ENCODE measurements at regions not wholly inside any gene's neighbourhood (a gene's known extent, or its start where the extent isn't known, plus 50 kb on each side); places are given as distances from the start of the nearest gene placed in this dataset.

DNA sequence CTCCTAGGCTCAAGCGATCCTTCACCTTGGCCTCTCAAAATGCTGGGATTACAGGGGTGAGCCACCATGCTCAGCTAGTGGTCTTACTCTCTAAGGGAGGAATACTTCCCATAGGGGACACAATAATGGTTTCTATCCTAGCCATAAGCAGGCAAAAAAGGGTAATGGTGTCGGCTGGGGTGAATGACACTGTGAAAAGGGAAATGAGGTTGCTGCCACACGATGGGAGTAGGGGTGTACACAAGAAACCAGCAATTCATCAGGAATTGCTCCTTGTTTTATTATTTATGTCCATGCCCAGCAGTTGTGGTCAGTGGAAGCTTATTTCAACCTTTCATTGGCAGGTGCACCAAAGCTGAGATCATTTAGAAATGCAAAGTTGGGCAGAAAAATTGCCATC lies 70.3 kb upstream of the ZFR start:
- POLR2A ChIA-PET (ENCODE audit: partially characterized antibody): no interaction called here
- H4K91ac ChIP-seq (replicated peaks; ENCODE audit: insufficient read length, low read length): no peak overlapping the region
- FAIRE-seq (no peak), DNase-seq (ENCODE audit: low read depth in 1 of 2, low spot score in 2 of 2) (no peak)
- no peak overlapping the region for H4K8ac ChIP-seq (ENCODE audit: extremely low read depth, insufficient read depth, low read length)
- no peak overlapping the region for H3K4ac ChIP-seq (replicated peaks; ENCODE audit: insufficient read length, low read depth, low read length)
- H2BK20ac ChIP-seq (ENCODE audit: low read length): no peak overlapping the region
- no peak overlapping the region for H3K56ac ChIP-seq (replicated peaks; ENCODE audit: insufficient read length, low read depth, low read length)
- H2BK120ac ChIP-seq (replicated peaks; ENCODE audit: low read depth, low read length): no peak overlapping the region
- H3K23me2 ChIP-seq (ENCODE audit: low read depth, low read length): no peaks in the 10 kb centered on the region
- no peak overlapping the region for H2AK5ac ChIP-seq (ENCODE audit: low read depth, low read length)
- H3K27ac ChIP-seq (ENCODE audit: low read depth, low read length): no peak overlapping the region
- no peak overlapping the region for H3K4me3 ChIP-seq (ENCODE audit: extremely low read depth in 1 of 4, insufficient read depth in 2 of 4, low read depth in 3 of 4, low read length in 4 of 4)
- H4K20me1 ChIP-seq (replicated peaks in 1 of 2; ENCODE audit: control insufficient read depth in 1 of 2, insufficient read depth in 2 of 2, low read length in 2 of 2): no peaks in the 10 kb centered on the region
- no peaks in the 10 kb centered on the region for H3K79me1 ChIP-seq (ENCODE audit: low read depth, low read length)
- no peak overlapping the region for H3K18ac ChIP-seq (ENCODE audit: extremely low read depth, low read length)
- no peak overlapping the region for H2BK5ac ChIP-seq (ENCODE audit: low read depth, low read length)
- H3K9ac ChIP-seq (replicated peaks in 1 of 4; ENCODE audit: extremely low read depth in 1 of 4, low read depth in 3 of 4, low read length in 3 of 4): no peak overlapping the region
- no peak overlapping the region for H3K4me2 ChIP-seq (ENCODE audit: insufficient read depth in 1 of 2, low read depth in 2 of 2, low read length in 2 of 2)
- H3K27me3 ChIP-seq (replicated peaks in 1 of 4; ENCODE audit: control insufficient read depth in 3 of 4, extremely low read depth in 1 of 4, insufficient read depth in 3 of 4, low read length in 3 of 4): no peaks in the 10 kb centered on the region
- no peaks in the 10 kb centered on the region for H3K79me2 ChIP-seq (ENCODE audit: control insufficient read depth in 1 of 2, insufficient read depth in 2 of 2, low read length in 2 of 2)
- H3K9me3 ChIP-seq (ENCODE audit: insufficient read depth in 2 of 2, low read depth in 1 of 2, low read length in 1 of 2): no peaks in the 10 kb centered on the region
- H4K5ac ChIP-seq (ENCODE audit: insufficient read length, low read depth, low read length): no peak overlapping the region
- H3K14ac ChIP-seq (ENCODE audit: insufficient read length): no peak overlapping the region
- no peak overlapping the region for H2BK15ac ChIP-seq (ENCODE audit: low read length)
- no peaks in the 10 kb centered on the region for H3K36me3 ChIP-seq (ENCODE audit: control insufficient read depth in 2 of 4, insufficient read depth in 4 of 4, low read length in 3 of 4)
- H2AFZ ChIP-seq (ENCODE audit: low read length): no peak overlapping the region
- no peak overlapping the region for H2BK12ac ChIP-seq (ENCODE audit: low read depth, low read length)
- H3K4me1 ChIP-seq (replicated peaks in 1 of 4; ENCODE audit: control insufficient read depth in 3 of 4, insufficient read depth in 4 of 4, low read length in 3 of 4): no peaks in the 10 kb centered on the region
- no peak overlapping the region for H3K23ac ChIP-seq (ENCODE audit: insufficient read length)
- WGBS, 2 experiments (ENCODE audit: extremely low coverage in 1 of 2, insufficient coverage in 1 of 2, insufficient read length in 1 of 2, insufficient replicate concordance in 2 of 2, low coverage in 1 of 2, low lambda C conversion rate in 2 of 2, missing lambda C conversion rate in 1 of 2): 63% methylated on average over 3 of the region's 3 CpGs; no CpG with 5 or more reads in 1 of the 2 experiments
- CTCF ChIA-PET (ENCODE audit: partially characterized antibody): interaction anchor here (0.6 to 5.0 kb wide), 5 partner anchors 9 to 921 kb away, joined by 3 to 22 read pairs (median 5); no protein-coding TSS in a partner anchor
- no peak for TF ChIP-seq JUN (IDR thresholded peaks at IDR 0.05; ENCODE audit: low read depth, low read length)
- TF ChIP-seq ZNF274 (IDR thresholded peaks at IDR 0.05; ENCODE audit: borderline replicate concordance, extremely low read depth, low read length): no peak
- no peak for TF ChIP-seq SIRT6 (IDR thresholded peaks at IDR 0.05; ENCODE audit: low read length)
- no peak for TF ChIP-seq ASH2L (IDR thresholded peaks at IDR 0.05; ENCODE audit: low read length)
- TF ChIP-seq, protein P1, sequence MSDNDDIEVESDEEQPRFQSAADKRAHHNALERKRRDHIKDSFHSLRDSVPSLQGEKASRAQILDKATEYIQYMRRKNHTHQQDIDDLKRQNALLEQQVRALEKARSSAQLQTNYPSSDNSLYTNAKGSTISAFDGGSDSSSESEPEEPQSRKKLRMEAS (IDR thresholded peaks at IDR 0.05): no peak
- TF ChIP-seq PHF8 (conservative IDR thresholded peaks at IDR 0.05; ENCODE audit: low read depth, low read length): no peak
- TF ChIP-seq KDM4A (IDR thresholded peaks at IDR 0.05; ENCODE audit: low read depth, low read length, severe bottlenecking): no peak
- TF ChIP-seq EP300 (IDR thresholded peaks at IDR 0.05; ENCODE audit: borderline replicate concordance in 1 of 2, low read depth in 2 of 2, low read length in 2 of 2): no peak
- TF ChIP-seq KDM1A (IDR thresholded peaks at IDR 0.05; ENCODE audit: borderline replicate concordance, low read length): no peak
- no peak for TF ChIP-seq YY1 (IDR thresholded peaks at IDR 0.05; ENCODE audit: low read depth, low read length)
- no peak for TF ChIP-seq GTF2F1 (IDR thresholded peaks at IDR 0.05; ENCODE audit: borderline replicate concordance, low read depth, low read length)
- no peak for TF ChIP-seq NRF1 (IDR thresholded peaks at IDR 0.05; ENCODE audit: low read depth, low read length)
- TF ChIP-seq, protein P2, sequence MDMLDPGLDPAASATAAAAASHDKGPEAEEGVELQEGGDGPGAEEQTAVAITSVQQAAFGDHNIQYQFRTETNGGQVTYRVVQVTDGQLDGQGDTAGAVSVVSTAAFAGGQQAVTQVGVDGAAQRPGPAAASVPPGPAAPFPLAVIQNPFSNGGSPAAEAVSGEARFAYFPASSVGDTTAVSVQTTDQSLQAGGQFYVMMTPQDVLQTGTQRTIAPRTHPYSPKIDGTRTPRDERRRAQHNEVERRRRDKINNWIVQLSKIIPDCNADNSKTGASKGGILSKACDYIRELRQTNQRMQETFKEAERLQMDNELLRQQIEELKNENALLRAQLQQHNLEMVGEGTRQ (IDR thresholded peaks at IDR 0.05; ENCODE audit: low read length): no peak
- no peak for TF ChIP-seq CHD1 (IDR thresholded peaks at IDR 0.05; ENCODE audit: low read depth, low read length)
